NCI-H2227 (cell line): ENCODE measurements at regions not wholly inside any gene's neighbourhood (a gene's known extent, or its start where the extent isn't known, plus 50 kb on each side); places are given as distances from the start of the nearest gene placed in this dataset.
"Not testable (repeated sequence)": the region's sequence is repeated elsewhere in the genome, so short reads cannot be mapped to it uniquely, and the experiment has no call there.

Source experiments
- DNase-seq: peaks from one replicate; lab custom pipeline; 2025; ENCODE audit not compliant: unreplicated experiment; lab: John Stamatoyannopoulos, UW

DNA sequence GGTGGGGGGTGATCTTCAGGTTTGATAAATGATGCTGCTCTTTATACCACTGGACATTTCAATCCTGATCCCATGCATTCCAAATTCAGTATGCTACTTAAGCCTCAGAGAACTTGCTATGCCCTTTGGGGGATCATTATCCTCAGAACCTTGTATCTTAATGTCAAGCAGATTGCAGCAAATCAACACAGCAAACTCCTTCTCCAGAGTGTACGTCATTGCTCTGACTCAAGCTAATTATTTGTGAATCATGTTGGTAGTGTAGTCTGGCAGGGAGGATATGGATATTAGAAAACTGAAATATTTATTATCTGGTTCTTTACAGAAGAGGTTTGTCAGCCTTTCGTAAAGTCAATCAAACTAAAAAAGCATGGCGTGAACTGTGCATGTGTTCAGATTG, 562.5 kb upstream of the FAM98A start:
- DNase-seq: no peak

DNA sequence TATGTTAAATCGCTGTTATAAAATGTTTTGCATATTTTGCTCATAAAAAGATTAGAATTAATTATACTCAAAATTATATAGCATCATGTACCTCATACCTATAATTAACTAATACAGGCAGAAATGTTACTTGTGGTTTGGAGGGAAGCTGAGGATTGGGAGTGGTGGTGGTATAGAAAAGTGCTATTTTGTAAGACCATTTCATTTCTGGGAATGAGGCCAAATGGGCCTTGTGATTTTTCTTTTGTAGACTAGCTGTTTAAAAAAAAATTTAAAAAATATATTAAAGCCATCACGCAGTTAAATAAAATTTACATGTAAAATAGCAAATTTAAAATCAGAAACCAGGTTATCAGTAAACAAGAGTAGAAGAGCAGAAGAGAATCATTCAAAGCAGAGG, 560.8 kb upstream of the FAM98A start:
- no peak for DNase-seq

DNA sequence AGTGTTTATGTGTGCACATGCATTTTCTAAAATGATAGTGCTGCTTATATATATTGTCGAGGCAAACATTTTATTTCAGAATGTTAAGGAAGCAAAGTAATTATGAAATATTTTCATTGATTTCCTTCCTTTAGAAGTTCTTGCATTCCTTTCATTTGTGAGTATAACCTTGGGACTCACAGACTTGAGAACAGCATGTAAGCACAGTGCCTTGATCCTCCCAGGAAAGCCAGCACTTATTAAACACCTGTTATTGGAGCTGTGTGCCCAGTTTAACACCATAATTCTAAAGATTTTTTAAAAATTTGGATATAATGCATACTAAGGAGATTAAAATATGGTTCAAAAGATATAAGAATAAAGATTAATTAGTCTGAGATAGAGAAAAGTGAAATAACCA, 554.4 kb upstream of the FAM98A start:
- DNase-seq: no peak

DNA sequence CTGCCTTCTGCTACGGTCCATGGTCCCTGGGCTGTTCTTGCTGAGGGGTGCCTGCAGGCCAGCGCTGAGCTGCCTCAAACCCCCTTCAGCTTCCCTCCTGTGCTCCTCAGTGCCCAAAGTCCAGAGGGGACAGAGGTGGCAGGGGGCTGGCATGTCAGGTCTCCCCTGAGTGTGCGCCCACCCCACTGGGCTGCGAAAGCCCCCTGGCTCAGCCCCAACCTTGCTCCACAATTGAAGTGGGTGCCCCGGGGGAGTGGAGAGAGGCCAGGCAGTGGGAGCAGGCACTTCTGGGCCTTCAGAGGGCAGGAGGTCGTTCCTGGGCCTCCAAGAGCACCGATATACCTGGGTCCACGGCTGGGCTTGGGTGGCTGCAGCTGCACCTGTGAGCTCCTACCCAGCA, 548.7 kb upstream of the FAM98A start:
- no peak for DNase-seq

DNA sequence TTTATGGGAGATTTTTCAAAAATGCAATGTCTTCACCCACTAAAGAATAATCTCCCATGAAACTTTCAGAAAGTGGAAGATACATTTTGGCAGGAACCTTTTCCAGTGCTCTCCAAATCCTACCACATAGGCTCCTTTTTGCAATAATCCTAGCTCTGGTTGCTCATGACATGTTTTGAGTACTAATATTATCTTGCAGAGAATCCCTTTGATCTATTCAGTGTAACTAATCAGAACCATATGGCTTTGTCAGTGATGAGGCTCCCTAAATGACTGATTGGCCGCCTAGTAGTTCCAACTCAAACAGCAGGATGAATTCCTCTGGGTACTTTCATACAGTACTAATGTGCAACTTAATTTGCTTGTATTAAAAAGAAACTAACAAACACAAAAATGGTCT, 544.0 kb upstream of the FAM98A start:
- no peak for DNase-seq

DNA sequence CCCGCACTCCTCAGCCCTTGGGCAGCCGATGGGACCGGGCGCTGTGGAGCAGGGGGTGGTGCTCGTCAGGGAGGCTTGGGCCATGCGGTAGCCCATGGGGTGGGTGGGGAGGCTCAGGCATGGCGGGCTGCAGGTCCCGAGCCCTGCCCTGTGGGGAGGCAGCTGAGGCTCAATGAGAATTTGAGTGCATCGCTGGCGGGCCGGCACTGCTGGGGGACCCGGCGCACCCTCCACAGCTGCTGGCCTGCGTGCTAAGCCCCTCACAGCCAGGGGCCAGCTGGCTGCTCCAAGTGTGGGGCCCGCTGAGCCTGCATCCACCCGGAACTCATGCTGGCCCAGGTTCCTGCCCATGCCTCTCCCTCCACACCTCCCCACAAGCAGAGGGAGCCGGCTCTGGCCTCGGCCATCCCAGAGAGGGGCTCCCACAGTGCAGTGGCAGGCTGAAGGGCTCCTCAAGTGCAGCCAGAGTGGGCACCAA, 543.5 kb upstream of the FAM98A start:
- DNase-seq: not testable (repeated sequence)

DNA sequence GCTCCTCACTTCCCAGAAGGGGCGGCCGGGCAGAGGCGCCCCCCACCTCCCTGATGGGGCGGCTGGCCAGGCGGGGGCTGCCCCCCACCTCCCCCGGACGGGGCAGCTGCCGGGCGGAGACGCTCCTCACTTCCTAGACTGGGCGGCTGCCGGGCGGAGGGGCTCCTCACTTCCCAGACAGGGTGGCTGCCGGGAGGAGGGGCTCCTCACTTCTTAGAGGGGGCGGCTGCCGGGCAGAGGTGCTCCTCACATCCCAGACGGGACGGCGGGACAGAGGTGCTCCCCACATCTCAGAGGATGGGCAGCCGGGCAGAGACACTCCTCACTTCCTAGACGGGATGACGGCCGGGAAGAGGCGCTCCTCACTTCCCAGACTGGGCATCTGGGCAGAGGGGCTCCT, 534.0 kb upstream of the FAM98A start:
- DNase-seq: not testable (repeated sequence)

DNA sequence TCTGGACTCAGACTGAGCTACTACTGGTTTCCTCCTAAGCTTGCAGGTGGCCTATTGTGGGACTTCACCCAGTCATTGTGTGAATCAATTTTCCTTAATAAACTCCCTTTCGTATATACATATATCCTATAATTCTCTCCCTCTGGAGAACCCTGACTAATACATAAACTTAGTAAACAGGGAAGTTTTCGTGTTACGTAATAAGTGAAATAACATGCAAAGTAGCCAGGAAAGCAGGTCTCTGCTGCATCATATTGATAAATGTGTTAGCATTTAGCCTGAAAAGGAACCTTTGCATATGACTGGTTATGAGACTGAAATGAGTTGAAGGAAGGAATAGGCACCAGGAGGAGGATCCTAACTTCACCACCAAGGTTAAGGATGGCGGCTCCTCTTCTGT, 527.2 kb upstream of the FAM98A start:
- no peak for DNase-seq

DNA sequence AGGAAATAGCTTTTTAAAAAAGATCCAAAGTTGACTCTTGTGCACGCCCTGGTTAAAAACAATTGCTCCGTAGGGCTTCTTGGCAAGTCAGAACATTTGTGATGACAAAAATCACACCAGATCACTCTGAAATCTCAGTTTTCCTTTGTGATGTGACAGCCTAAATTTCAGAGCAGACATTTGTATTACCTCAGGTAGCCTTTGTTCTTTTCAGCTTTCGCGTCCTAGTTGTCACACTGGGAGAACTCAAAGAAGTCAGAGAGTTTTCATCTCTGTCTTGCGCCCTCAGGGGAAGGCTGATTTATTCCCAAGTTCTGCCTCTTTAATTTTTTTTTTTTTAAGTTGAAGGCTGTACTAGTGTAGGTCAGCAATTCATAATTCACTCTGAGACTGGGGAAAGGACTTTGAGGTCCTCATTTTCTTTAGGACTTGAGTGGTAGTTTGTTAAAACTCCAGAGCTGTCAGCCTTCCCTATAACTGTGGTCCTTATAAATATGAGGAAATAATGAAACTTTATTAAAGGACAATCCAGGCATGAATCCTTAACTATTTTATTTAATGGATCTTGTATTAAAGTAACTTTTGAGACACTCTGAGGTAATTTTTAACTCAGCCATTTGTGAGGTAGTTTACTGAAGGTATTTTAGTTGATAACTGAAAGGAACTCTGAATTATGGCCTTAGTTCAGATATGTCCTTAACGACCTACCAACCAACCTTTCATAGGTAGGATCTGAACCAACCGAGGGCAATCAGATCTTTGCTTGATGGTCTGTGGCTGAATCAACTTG, 525.1 kb upstream of the FAM98A start:
- no peak for DNase-seq

DNA sequence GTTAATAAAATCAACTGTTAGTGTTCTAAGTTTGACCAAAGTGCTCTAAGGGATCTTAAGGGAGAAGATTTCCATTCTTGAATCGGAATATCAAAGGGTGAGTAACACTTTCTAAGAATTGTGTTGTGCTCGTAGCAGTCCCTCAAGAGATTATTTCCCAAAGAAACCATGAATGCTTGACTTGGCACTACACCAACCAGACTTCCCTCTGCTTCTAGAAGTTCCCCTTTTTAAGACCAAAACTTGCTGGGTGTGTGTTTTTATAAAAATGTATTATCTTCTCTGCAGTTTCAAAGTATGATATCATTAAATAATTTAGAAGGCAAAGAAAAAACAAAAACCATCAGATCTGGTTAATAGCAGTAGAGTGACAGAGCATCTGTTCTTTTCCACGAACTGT, 522.0 kb upstream of the FAM98A start:
- DNase-seq: no peak

DNA sequence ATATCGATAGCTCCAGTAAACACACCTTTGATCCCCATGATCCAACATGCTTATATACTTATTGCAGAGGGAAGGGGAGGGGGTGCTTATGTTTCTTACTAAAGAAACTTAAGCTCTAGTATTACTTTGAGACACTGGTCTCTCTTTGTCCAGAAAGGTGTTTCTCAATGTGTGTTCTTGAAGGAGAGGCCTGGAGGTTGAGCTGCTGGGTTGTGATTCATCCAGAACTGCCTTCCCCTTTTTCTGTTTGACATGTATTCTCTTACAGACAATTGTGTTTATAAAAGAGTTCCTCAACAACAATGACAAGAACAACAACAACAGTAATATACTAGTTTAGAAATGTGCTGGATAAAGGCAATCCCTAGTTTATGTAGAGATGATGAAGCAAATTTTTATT, 516.0 kb upstream of the FAM98A start:
- DNase-seq: no peak

DNA sequence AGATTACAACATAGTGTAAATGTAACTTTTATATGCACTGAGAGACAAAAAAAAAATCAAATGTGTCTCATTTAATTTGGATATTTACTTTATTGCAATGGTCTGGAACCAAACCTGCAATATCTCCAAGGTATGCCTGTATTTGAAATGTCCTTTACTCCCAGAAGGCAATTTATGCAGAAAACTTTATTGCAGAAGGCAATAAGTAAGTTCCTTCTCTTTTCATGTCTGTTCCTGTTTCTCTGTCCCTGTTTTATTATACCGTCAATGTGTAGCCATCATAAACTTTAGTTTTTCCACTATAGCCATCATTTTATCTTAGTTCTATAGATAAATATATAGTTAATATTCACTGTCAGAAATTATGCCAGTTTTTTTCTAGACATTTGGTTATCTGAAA, 513.1 kb upstream of the FAM98A start:
- DNase-seq: no peak

DNA sequence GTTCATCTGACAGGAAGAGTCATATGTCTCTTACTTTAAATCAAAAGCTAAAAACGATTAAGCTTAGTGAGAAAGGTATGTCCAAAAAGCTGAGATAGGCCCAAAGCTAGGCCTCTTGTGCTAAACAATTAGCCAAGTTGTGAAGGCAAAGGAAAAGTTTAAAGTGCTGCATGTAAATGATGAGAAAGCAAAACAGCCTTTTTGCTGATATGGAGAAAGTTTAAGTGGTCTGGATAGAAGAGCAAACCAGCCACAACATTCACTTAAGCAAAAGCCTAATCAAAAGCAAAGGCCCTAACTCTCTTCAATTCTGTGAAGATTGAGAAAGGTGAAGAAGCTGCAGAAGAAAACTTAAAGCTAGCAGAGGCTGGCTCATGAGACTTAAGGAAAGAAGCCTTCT, 511.3 kb upstream of the FAM98A start:
- no peak for DNase-seq

DNA sequence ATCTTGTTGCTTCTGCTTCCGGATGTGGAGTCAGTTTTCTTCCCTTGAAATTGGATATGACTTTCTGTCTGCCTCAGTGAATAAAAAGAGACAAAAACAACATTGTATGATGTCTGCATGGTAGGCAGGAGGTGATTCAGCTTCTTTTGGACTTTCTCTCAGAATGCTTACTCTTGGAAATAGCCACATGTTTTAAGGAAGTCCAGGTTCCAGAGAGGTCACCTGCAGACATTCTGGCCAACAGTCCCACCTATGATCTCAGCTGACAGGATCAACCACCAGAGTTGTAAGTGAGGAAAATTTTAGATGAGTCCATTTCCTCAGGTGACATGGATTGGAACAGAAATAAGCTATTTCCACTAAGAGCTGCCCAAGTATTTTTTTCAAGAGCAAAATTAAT, 508.7 kb upstream of the FAM98A start:
- DNase-seq: no peak

DNA sequence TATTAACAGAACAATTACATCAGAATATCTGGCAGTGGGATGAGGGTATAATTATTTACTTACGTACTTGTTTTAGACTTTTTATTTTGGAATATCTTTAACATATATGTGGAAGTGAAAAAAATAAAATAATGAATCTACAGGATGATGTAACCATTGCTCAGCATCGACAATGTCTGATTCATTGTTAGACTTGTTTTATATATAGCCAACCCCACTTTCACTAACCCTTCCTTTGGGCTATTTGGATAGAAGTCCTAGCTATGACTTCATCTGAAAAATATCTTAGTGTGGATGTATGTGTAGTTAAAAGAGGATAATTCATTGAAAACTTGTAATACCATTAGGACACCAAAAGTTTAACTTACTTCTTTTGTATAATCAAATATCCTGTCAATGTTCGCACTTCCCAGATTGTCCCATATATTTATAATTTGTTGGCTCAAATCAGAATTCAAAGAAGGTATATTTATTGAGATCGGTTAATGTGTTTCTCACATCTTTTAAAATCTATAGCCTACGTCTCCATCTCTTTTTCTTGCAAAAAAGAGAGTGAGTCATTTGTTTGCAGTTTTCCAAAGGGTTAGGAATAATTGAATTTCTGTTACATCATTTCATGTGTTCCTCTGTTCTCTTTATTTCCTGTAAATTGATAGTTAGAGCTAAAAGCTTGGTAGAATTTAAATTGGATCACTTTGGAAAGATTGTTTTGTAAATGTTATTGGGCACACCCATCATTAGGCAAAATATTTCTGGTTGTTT, 506.1 kb upstream of the FAM98A start:
- DNase-seq: no peak

DNA sequence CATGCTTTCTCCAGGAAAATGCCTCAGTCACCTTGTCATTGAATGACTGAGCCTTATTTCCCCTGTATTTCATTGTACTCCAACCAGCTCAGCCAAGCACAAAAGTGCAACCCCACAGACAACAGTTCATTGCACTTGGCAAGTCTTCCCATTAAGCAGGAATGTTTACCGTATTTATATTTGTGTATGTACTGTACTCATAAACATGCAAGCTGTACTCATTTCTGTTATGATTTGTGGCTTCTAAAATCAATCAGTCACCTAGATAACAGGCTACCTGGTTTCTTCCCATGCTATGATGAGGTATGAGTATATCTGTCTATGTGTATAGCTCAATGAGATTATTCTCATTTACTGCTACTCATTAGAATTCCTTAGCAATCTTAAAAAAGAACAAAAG, 505.5 kb upstream of the FAM98A start:
- no peak for DNase-seq

DNA sequence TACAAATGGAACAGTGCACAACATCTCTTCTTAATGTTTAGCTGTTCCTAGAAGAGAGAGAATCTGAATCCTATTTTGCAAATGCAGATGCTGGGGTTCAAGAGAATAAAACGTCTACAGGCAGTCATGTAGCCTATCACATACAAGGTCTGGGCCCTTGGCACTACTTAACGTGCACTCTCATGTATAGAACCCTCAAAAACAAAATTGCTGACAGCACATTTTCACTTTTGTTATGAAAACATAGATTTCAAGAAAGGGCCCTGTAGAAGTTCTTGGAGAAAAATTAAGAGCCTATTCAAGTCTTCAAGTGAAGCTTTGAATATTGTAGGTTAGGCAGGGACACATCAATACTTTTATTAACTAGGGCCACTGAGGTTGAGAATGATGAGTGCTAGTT, 504.3 kb upstream of the FAM98A start:
- DNase-seq: no peak

DNA sequence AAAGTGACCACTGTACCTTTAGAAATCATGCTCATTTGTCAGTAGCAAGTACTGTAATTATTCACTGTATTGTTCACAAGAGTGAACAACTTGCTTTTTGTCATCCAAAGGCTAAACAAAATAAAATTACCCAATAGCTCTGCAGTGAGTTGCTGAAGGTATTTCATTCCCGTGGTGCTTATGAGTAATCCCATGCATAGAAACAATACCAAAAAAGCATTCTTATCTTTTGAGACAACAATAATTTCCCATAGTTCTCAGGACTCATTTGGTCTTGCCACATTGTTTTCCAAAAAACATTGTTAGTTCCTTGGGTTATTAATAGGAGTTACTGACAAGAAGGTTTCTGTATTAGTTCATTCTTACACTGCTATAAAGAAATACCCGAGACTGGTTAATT, 503.2 kb upstream of the FAM98A start:
- no peak for DNase-seq

DNA sequence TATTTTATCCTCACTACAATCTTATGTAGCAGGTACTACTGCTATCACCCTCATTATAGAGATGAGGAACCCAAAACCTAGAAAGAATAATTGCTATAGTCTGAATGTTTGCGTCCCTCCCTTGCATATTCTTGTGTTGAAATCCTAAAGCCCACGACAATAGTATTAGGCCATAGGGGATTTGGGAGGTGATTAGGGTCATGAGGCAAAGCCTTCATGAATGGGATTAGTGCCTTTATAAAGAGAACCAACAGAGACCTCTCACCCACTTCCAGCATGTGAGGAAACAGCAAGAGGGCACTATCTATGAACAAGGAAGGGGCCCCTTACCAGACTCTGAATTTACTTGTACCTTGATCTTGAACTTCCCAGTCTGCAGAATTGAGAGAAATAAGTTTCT, 500.3 kb upstream of the FAM98A start:
- no peak for DNase-seq

DNA sequence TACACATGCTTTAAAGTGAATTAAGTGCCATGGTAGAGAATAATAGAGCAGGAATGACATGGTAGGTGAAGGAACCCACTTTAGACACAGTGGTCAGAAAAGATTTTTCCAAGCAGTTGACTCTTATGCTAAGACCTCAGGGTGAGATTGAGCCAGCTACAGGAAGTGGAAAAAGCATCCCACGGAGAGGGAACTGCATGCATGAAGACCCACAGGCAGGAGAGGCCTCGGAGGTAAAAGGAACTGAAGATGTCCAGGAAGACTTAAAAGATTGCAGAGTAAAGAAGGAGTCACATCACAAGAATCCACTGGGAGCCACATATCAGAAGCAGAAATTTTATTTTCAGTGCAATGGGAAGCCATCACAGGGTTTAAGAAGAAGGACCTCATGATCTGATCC, 499.2 kb upstream of the FAM98A start:
- DNase-seq: no peak

DNA sequence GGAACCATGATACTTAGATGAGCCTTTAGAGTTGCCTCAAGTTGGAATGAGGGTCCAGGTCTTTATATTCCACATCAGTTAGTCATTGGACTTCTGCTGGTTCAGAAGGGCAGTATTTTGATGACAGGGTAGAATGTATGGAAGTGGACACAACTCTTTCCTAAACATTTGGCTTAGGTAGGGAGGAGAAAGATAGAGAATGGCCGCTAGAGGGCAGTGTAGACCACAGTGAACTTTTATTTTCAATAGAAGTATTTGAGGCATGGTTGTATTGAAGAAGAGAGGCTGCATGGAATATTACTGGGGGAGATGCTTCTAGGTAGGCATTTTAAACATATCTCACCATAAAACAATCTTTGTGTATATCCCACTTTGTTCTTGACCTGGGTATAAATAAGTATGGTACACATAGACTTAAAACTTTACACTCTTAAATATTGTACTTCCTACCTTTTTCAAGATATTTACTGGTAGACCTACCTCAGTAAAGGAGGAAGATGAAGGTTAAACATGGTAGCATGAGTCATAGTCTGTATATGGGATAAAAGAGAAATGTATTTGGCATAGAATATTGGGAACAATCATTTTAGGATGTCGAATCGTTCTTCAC, 497.6 kb upstream of the FAM98A start:
- peak; percentile 11 for DNase-seq

DNA sequence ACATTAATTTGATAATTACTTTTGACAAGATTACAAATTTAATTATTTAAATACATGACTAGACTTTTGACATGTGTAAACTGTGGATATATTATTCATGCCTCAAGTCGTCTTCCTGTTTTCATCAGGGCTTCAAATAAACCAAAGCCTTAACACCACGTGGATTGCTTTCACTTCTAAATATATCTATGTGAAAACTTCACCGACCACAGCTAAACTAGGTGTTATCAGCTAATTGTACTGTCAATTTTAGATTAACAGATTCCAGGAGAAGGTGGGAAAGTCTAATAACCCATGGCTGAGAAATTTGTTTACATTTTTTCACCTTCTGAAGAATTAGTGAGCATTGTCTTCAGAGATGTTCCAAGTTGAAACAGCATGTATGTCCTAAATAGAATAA, 494.7 kb upstream of the FAM98A start:
- no peak for DNase-seq
